Cardiac muscle cell (in vitro differentiated cells and primary cell): ENCODE measurements at regions not wholly inside any gene's neighbourhood (a gene's known extent, or its start where the extent isn't known, plus 50 kb on each side); places are given as distances from the start of the nearest gene placed in this dataset.
"Not testable (repeated sequence)": the region's sequence is repeated elsewhere in the genome, so short reads cannot be mapped to it uniquely, and the experiment has no call there.

ENCODE experiments used
- DNase-seq, 2 donors: peaks; one replicate each; pipeline versions ENCODE4 v3.0.0 to v3.0.0-alpha.2; 2010 to 2017; ENCODE audit warnings: low read depth in 1 of 2, low spot score in 1 of 2
- H3K27ac ChIP-seq: fragments of 200-600 bp; sonication (generic); 2 replicates; pipeline ENCODE4 v1.5.1; 2016
- H3K27me3 ChIP-seq: fragments of 200-600 bp; sonication (generic); 2 replicates; pipeline ENCODE4 v1.6.0; 2016; ENCODE audit warnings: control low read depth
- H3K36me3 ChIP-seq: fragments of 200-600 bp; sonication (generic); 2 replicates; pipeline ENCODE4 v1.5.1; 2016; ENCODE audit warnings: control low read depth
- H3K4me1 ChIP-seq: fragments of 200-600 bp; sonication (generic); 2 replicates; pipeline ENCODE4 v1.8.1; 2017; ENCODE audit warnings: low read depth, mild to moderate bottlenecking, mixed run types
- H3K4me3 ChIP-seq: fragments of 200-600 bp; sonication (generic); 2 replicates; pipeline ENCODE4 v1.5.1; 2016; ENCODE audit warnings: mild to moderate bottlenecking
- H3K9me3 ChIP-seq: fragments of 200-600 bp; sonication (generic); 2 replicates; pipeline ENCODE4 v1.5.1; 2017; ENCODE audit warnings: low read depth, mild to moderate bottlenecking, control low read depth
- CTCF ChIP-seq: IDR thresholded peaks from 2 replicates; pipeline ENCODE4 v1.5.1; 2012; ENCODE audit warnings: low read depth, mild to moderate bottlenecking, low read length

GRCh38 chr17:22268214-22268911, 576.0 kb downstream of the KCNJ18 start:
- H3K36me3 ChIP-seq: no peaks in the 10 kb centered on the region
- no peak overlapping the region for H3K27ac ChIP-seq
- no peaks in the 10 kb centered on the region for H3K4me1 ChIP-seq
- DNase-seq: no peak
- no peaks in the 10 kb centered on the region for H3K27me3 ChIP-seq
- TF ChIP-seq CTCF: no peak
- H3K4me3 ChIP-seq: no peak overlapping the region
- H3K9me3 ChIP-seq: no peaks in the 10 kb centered on the region

- Histone ChIP-seq H3K27me3 (no peaks in the 10 kb centered on the region), H3K36me3 (no peaks in the 10 kb centered on the region), H3K9me3 (no peaks in the 10 kb centered on the region), H3K4me3 (no peak overlapping the region), H3K27ac (no peak overlapping the region), H3K4me1 (no peaks in the 10 kb centered on the region)
- no peak for TF ChIP-seq CTCF
- no peak for DNase-seq
Observed at GRCh38 chr17:22268912-22269220, 576.5 kb downstream of the KCNJ18 start.

- no peak for DNase-seq
- H3K27ac ChIP-seq: no peak overlapping the region
- TF ChIP-seq CTCF: no peak
- no peak overlapping the region for H3K4me3 ChIP-seq
- H3K9me3 ChIP-seq: no peaks in the 10 kb centered on the region
- no peaks in the 10 kb centered on the region for H3K27me3 ChIP-seq
- no peaks in the 10 kb centered on the region for H3K4me1 ChIP-seq
- H3K36me3 ChIP-seq: no peaks in the 10 kb centered on the region
Observed at GRCh38 chr17:22270381-22270780, 578.1 kb downstream of the KCNJ18 start.

- not testable (repeated sequence) for DNase-seq, H3K4me1 ChIP-seq, H3K27me3 ChIP-seq, H3K27ac ChIP-seq, H3K36me3 ChIP-seq, H3K4me3 ChIP-seq, H3K9me3 ChIP-seq
Observed at GRCh38 chr17:22270809-22271208, 578.5 kb downstream of the KCNJ18 start.

GRCh38 chr17:22272363-22273146, 580.2 kb downstream of the KCNJ18 start:
- Histone ChIP-seq H3K4me1 (no peaks in the 10 kb centered on the region), H3K36me3 (no peaks in the 10 kb centered on the region), H3K4me3 (no peak overlapping the region), H3K9me3 (no peaks in the 10 kb centered on the region), H3K27me3 (no peaks in the 10 kb centered on the region), H3K27ac (no peak overlapping the region)
- no peak for TF ChIP-seq CTCF
- no peak for DNase-seq

- H3K9me3 ChIP-seq: no peaks in the 10 kb centered on the region
- DNase-seq: no peak
- no peaks in the 10 kb centered on the region for H3K27me3 ChIP-seq
- no peak for TF ChIP-seq CTCF
- H3K27ac ChIP-seq: no peak overlapping the region
- H3K4me1 ChIP-seq: no peaks in the 10 kb centered on the region
- no peak overlapping the region for H3K4me3 ChIP-seq
- no peaks in the 10 kb centered on the region for H3K36me3 ChIP-seq
Observed at GRCh38 chr17:22273308-22273707, 581.0 kb downstream of the KCNJ18 start.
